ENCODE measurements at regions not wholly inside any gene's neighbourhood (a gene's known extent, or its start where the extent isn't known, plus 50 kb on each side); places are given as distances from the start of the nearest gene placed in this dataset.

GRCh38 chr4:67071641-67072040 is 473.7 kb downstream of the CENPC start:
- TF ChIP-seq CTCF (IDR thresholded peaks at IDR 0.05) = no peak
- TF ChIP-seq POLR2AphosphoS5 (IDR thresholded peaks at IDR 0.05; ENCODE audit: low read depth, low read length) = no peak
- TF ChIP-seq SIN3A (IDR thresholded peaks at IDR 0.05; ENCODE audit: borderline replicate concordance, insufficient read depth, low read depth, low read length) = no peak
- no peak for TF ChIP-seq REST (IDR thresholded peaks at IDR 0.05; ENCODE audit: insufficient read depth in 1 of 2, low read depth in 2 of 2, low read length in 1 of 2)
- no peak for TF ChIP-seq TCF7L2 (IDR thresholded peaks at IDR 0.05; ENCODE audit: low read depth, low read length)

All from Panc1 (cell line).